C4-2B (cell line): ENCODE measurements at regions not wholly inside any gene's neighbourhood (a gene's known extent, or its start where the extent isn't known, plus 50 kb on each side); places are given as distances from the start of the nearest gene placed in this dataset.

ENCODE experiments used
- H3K27ac ChIP-seq: fragments of 450-650 bp; 2 replicates; pipeline ENCODE4 v1.5.1; 2017
- ZFX ChIP-seq: fragments of 450-650 bp; IDR thresholded peaks from 2 replicates; pipeline ENCODE4 v1.6.1; 2017
- TF ChIP-seq, protein P1 (sequence below): fragments of 450-650 bp; conservative IDR thresholded peaks from 2 replicates; pipeline ENCODE4 v1.5.1; 2017; ENCODE audit warnings: mild to moderate bottlenecking

DNA sequence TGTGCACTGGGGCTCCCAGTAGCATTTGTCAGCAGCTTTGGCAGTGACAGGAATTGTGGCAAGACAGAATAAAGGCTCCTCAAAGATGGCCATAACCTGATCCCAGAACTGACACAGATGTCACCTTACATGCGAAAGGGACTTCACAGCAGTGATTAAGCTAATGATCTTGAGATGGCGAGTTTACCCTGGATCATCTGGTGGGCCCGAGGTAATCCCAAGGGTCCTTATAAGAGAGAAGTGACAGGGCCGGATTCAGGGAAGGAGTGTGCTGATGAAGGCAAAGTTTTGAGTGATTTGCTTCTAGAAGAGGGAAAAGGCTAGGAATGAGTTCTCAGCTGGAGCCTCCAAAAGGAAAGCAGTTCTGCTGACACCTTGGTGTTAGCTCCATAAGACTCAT lies 333.9 kb downstream of the LPIN1 start:
- TF ChIP-seq, protein P1, sequence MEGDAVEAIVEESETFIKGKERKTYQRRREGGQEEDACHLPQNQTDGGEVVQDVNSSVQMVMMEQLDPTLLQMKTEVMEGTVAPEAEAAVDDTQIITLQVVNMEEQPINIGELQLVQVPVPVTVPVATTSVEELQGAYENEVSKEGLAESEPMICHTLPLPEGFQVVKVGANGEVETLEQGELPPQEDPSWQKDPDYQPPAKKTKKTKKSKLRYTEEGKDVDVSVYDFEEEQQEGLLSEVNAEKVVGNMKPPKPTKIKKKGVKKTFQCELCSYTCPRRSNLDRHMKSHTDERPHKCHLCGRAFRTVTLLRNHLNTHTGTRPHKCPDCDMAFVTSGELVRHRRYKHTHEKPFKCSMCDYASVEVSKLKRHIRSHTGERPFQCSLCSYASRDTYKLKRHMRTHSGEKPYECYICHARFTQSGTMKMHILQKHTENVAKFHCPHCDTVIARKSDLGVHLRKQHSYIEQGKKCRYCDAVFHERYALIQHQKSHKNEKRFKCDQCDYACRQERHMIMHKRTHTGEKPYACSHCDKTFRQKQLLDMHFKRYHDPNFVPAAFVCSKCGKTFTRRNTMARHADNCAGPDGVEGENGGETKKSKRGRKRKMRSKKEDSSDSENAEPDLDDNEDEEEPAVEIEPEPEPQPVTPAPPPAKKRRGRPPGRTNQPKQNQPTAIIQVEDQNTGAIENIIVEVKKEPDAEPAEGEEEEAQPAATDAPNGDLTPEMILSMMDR, result no peak
- no peak overlapping the region for H3K27ac ChIP-seq

DNA sequence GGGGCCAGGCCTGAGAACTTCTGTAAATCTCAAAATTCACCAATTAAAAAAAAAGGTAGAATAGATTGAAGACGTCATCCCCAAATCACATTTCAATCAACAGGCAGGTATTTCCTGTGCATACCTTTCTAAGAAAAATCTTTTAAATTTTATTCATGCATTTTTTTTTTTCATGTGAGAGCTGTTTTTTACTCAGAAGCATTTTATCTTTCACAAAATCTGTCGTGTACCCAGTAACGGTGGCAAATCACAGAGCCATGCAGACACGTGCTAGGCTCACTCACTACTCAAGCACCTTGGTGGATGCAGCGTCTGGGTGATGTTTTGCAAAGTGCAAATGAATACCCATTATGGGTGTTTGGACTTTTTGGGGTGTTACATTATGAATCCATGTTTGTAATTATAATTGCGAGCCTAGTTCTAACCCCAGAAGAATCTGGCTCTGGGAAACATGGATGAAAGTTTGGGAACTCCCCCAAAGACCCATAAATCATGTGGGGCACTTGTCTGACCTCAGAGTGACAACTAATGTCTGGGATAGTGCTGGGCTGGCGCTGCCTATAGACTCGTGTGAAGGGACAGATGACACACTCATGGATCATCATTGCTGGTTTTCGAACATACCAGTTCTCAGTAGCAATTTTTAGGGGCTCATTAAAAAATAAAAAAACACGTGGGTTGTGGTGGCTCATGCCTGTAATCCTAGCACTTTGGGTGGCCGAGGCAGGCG lies 335.2 kb downstream of the LPIN1 start:
- TF ChIP-seq ZFX, result no peak
- TF ChIP-seq, protein P1, result no peak

DNA sequence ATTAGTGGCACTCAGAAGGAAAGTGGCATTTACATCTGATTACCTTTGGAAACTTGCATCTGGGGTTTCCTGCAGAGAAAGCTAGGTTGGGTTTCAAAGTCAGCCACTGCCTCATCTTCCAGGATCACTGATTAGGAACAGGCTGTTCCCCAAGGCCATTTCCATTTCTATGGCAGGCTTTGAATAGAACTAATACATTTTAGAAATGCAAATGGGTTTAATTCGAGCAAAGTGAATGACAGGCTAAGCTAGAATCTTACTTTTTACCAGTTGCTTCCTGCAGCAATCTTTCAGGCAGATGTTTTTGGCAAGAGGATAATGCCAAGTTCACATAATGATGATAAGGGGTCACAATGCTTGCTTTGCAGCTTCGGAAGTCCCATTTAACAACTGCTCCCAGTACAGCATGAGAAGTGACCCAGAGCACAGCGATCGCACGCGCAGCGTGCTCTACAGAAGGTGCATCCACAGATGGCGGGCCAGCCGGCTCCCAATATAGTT lies 336.7 kb downstream of the LPIN1 start:
- no peak overlapping the region for H3K27ac ChIP-seq

More for the DNA sequence above, 335.2 kb downstream of the LPIN1 start:
- H3K27ac ChIP-seq, result no peak overlapping the region

DNA sequence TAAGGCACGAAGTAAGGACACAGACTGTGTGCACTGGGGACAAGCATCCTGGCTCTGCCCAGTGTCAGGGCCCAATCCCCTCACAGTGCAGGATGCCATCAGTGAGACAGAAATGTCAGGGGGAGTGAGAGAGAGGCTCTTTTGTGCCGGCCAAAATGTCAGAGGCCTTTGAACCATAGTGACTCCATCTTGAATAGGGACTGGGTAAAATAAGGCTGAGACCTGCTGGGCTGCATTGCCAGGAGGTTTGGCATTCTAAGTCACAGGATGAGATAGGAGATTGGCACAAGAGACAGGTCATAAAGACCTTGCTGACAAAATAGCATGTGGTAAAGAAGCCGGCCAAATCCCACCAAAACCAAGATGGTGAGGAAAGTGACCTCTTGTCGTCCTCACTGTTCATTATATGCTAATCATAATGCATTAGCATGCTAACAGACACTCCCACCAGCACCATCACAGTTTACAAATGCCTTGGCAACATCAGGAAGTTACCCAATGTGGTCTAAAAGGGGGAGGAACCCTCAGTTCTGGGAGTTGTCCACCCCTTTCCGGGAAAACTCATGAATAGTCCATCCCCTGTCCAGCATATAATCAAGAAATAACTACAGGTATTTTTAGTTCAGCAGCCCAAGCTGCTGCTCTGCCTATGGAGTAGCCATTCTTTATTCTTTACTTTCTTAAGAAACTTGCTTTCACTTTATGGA lies 337.4 kb downstream of the LPIN1 start:
- no peak overlapping the region for H3K27ac ChIP-seq
- TF ChIP-seq ZFX, result no peak
- TF ChIP-seq, protein P1, result no peak

More for the DNA sequence above, 336.7 kb downstream of the LPIN1 start:
- TF ChIP-seq ZFX, result no peak
- TF ChIP-seq, protein P1, result no peak

DNA sequence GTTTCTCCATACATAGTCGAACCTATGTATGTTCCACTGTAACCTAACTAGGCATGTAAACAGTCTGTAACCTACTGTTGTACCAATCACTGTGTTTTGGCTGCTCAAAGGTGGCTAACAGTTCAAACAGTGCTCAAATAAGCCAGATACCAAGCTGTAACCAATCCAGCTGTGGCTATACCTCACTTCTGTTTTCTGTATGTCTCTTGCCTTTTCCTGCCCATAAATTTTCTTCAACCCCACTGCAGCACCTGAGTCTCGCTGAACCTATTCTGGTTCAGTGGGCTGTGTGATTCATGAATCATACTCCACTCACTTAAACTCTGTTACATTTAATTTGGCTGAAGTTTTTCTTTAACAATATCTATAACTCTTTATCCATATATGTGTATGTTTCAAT lies 340.7 kb downstream of the LPIN1 start:
- no peak overlapping the region for H3K27ac ChIP-seq
- no peak for TF ChIP-seq ZFX
- TF ChIP-seq, protein P1, result no peak

DNA sequence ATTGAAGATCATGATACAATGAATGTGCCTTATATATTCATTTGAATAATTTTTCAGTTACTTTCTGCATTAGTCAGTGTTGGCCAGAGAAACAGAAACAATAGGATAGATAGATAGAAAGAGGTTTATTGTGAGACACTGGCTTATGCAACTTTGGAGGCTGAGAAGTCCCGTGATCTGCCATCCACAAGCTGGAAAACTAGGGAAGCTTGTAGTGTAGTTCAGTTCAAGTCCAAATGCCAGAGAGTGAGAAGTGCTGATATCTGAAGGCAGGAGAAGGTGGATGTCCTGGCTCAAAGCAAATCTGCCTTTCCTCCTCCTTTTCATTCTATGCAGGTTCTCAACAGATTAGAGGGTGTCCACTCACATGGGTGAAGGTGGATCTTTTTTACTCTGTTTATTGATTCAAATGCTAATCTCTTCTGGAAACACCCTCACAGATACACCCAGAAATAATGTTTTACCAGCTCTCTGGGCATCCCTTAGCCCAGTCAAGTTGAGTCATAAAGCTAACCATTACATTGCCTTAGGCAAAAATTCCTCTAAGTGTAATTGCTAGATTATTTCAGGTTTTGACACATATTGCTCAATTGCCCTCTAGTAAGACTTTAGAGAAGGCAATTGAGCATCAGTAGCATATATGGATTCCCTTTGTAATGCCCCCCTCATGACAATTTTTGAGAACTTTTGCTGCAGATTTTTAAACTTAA lies 341.4 kb downstream of the LPIN1 start:
- H3K27ac ChIP-seq, result no peak overlapping the region
- TF ChIP-seq, protein P1, result no peak
- TF ChIP-seq ZFX, result no peak

DNA sequence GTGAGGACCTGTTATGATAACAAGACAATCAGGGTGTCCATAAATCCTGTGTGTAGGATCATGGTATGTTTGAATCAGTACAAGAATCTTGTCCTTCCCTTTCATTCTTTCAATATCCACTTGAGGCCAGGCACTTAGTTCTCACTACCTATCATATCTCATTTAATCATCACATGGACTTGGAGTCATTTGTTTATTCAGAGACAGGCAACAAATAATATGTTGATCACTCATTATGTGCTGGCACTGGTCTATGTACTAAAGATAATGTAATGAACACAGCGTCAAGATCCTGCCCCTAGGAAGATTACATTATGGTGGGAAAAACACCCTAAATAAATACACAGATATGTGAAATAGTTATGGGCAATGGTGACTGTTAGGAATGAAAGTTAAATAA lies 342.6 kb downstream of the LPIN1 start:
- TF ChIP-seq, protein P1, result no peak
- TF ChIP-seq ZFX, result no peak
- no peak overlapping the region for H3K27ac ChIP-seq
